GM12878 (cell line): ENCODE measurements at regions not wholly inside any gene's neighbourhood (a gene's known extent, or its start where the extent isn't known, plus 50 kb on each side); places are given as distances from the start of the nearest gene placed in this dataset.
"Not testable (repeated sequence)": the region's sequence is repeated elsewhere in the genome, so short reads cannot be mapped to it uniquely, and the experiment has no call there.

Experiments used
- ATAC-seq: fragments of 200-7000 bp; cut with Tn5 transposase; 3 replicates; pipeline ENCODE4 v1.9.1; 2020; ENCODE audit warnings: mild to moderate bottlenecking, moderate library complexity
- BruUV-seq: library from RNA; stranded (reverse); fragments of 400-500 nt; replicated peaks from 2 replicates; lab custom pipeline; 2021; lab: Mats Ljungman, UMichigan
- CTCF ChIA-PET: fragments of 300-600 bp; sonication (Branson Sonifier 250); formaldehyde crosslinking; extraction: SDS; loops from one replicate; lab custom pipeline; 2021; ENCODE audit warnings: inconsistent platforms; lab: Yijun Ruan, JAX
- POLR2A ChIA-PET: fragments of 350-600 bp; formaldehyde crosslinking; extraction: SDS; loops from one replicate; lab custom pipeline; 2021; ENCODE audit warnings: inconsistent platforms; lab: Charles Lee
- RAD21 ChIA-PET: fragments of 300-600 bp; sonication (Branson Sonifier 250); formaldehyde crosslinking; loops from one replicate; lab custom pipeline; 2023; ENCODE audit warnings: antibody characterized with exemption; ENCODE audit not compliant: unreplicated experiment; lab: Charles Lee
- SMC1A ChIA-PET: fragments of 300-600 bp; sonication (Branson Sonifier 250); formaldehyde crosslinking; loops from one replicate; lab custom pipeline; 2023; ENCODE audit not compliant: unreplicated experiment, uncharacterized antibody; lab: Charles Lee
- DNase-seq: peaks from one replicate; pipeline ENCODE4 v3.0.0-alpha.2; 2011; ENCODE audit warnings: low read depth, low spot score
- FAIRE-seq: peaks from 3 replicates; lab custom pipeline; 2011; peaks lifted over from hg19 to GRCh38; lab: Jason Lieb, UNC
- H2AFZ ChIP-seq: 2 replicates; pipeline ENCODE4 v1.6.0; 2011; ENCODE audit warnings: low read depth, low read length, control low read depth; ENCODE audit not compliant: control insufficient read depth
- H3K27ac ChIP-seq: 2 replicates; pipeline ENCODE4 v1.5.1; 2011; ENCODE audit warnings: control low read depth; ENCODE audit not compliant: control insufficient read depth, insufficient read depth
- H3K27me3 ChIP-seq, 2 experiments: replicated peaks in 1 of 2; 2 replicates each; pipeline versions ENCODE4 v1.6.0 to v1.6.1; 2011; ENCODE audit warnings: low read length in 1 of 2; ENCODE audit not compliant: control insufficient read depth in 2 of 2, insufficient read depth in 2 of 2
- H3K36me3 ChIP-seq, 2 experiments: 2 replicates each; pipeline ENCODE4 v1.5.1; 2011; ENCODE audit warnings: low read length in 1 of 2; ENCODE audit not compliant: control insufficient read depth in 2 of 2, insufficient read depth in 2 of 2
- H3K4me1 ChIP-seq: 2 replicates; pipeline ENCODE4 v1.6.1; 2011; ENCODE audit warnings: mild to moderate bottlenecking, low read length, moderate library complexity, mixed read lengths; ENCODE audit not compliant: control insufficient read depth, insufficient read depth
- H3K4me2 ChIP-seq: 2 replicates; pipeline ENCODE4 v1.6.0; 2011; ENCODE audit warnings: control low read depth; ENCODE audit not compliant: control insufficient read depth, insufficient read depth
- H3K4me3 ChIP-seq: fragments of 200-600 bp; sonication (generic); 2 replicates; pipeline ENCODE4 v1.5.1; 2016
- H3K79me2 ChIP-seq: 2 replicates; pipeline ENCODE4 v1.6.0; 2011; ENCODE audit warnings: low read length; ENCODE audit not compliant: control insufficient read depth, insufficient read depth
- H3K9ac ChIP-seq: 2 replicates; pipeline ENCODE4 v1.8.0; 2011; ENCODE audit warnings: low read length, control low read depth, mixed read lengths; ENCODE audit not compliant: control insufficient read depth, insufficient read depth
- H3K9me3 ChIP-seq: replicated peaks from 3 replicates; pipeline ENCODE4 v1.5.1; 2011; ENCODE audit warnings: mild to moderate bottlenecking, low read length; ENCODE audit not compliant: control insufficient read depth, insufficient read depth
- H4K20me1 ChIP-seq: 2 replicates; pipeline ENCODE4 v1.6.0; 2011; ENCODE audit not compliant: control insufficient read depth, insufficient read depth
- WGBS: methylation state at CpG from one replicate; pipeline ENCODE4 v1.1.6; 2016; ENCODE audit warnings: low lambda C conversion rate; ENCODE audit not compliant: insufficient replicate concordance, insufficient coverage; ENCODE audit errors: missing lambda C conversion rate; 5-methylcytosine and 5-hydroxymethylcytosine counted together
- in situ Hi-C: fragments of 300-500 bp; cut with MboI; formaldehyde crosslinking; loops from 9 replicates; pipeline ENCODE4 v1.14.3; 2018; ENCODE audit warnings: mixed read lengths
- intact Hi-C: fragments of 100-400 bp; cut with micrococcal nuclease; formaldehyde crosslinking; loops from one replicate; pipeline ENCODE4 v1.14.2; 2022; ENCODE audit not compliant: unreplicated experiment

DNA sequence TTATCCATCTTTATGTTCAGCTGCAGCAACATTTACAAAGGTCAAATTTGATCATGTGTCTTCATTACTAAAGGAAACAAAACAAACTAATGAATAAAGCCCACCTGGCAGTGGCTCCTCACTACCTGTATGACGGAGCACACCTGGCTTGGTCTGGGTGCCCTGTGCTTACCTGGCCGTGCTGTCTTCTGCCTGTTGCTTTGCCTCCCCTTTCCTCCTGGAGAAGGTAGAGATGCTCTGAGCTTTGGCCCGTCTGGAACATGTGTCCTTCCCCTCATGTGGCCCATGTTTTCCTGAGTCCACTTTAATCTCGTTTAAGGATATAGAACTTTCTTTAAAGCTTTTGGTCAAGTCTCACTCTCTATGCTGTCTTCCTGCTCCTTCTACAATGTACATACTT, 1388.8 kb upstream of the DEFB115 start:
- CTCF ChIA-PET, H3K79me2 ChIP-seq, H3K4me1 ChIP-seq, H3K9me3 ChIP-seq, intact Hi-C loops, DNase-seq, ATAC-seq, BruUV-seq, SMC1A ChIA-PET, in situ Hi-C loops, H2AFZ ChIP-seq, H3K27me3 ChIP-seq, POLR2A ChIA-PET, H3K9ac ChIP-seq, H4K20me1 ChIP-seq, FAIRE-seq, RAD21 ChIA-PET, H3K36me3 ChIP-seq, H3K27ac ChIP-seq, H3K4me3 ChIP-seq, H3K4me2 ChIP-seq: not testable (repeated sequence)
- 2% methylated on average over 4 of the region's 4 CpGs for WGBS

DNA sequence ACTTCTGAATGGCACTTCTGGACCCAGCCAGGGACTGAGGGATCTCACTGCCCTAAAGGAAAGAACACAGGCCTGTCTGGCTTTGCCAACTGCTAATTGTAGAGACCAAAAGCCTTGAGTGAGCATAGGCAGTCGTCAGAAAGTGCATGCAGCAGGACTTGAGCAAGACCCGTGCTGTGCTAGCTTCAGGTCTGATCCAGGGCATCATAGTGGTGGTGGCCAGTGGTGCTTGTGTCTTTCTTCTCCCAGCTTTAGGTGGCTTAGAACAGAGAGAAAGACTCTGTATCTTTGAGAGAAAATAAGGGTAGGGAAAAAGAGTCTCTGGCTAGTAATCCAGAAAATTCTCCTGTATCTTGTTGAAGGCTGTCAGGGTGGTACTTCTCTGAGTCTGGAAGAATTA, 1385.6 kb upstream of the DEFB115 start:
- H3K9me3 ChIP-seq, CTCF ChIA-PET, H3K27me3 ChIP-seq, H3K36me3 ChIP-seq, H3K4me3 ChIP-seq, BruUV-seq, DNase-seq, intact Hi-C loops, in situ Hi-C loops, H2AFZ ChIP-seq, FAIRE-seq, H3K4me2 ChIP-seq, RAD21 ChIA-PET, H4K20me1 ChIP-seq, SMC1A ChIA-PET, POLR2A ChIA-PET, H3K79me2 ChIP-seq, ATAC-seq, H3K9ac ChIP-seq, H3K4me1 ChIP-seq, H3K27ac ChIP-seq: not testable (repeated sequence)
- WGBS, result 2% methylated on average over 2 of the region's 2 CpGs
